Keratinocyte (primary cell): ENCODE measurements at regions not wholly inside any gene's neighbourhood (a gene's known extent, or its start where the extent isn't known, plus 50 kb on each side); places are given as distances from the start of the nearest gene placed in this dataset.

Source experiments
- DNase-seq: peaks from one replicate; pipeline ENCODE4 v3.0.0-alpha.2; 2011; ENCODE audit warnings: low read depth, missing footprints, low spot score
- FAIRE-seq: peaks from 2 replicates; lab custom pipeline; 2011; peaks lifted over from hg19 to GRCh38; lab: Jason Lieb, UNC
- H2AFZ ChIP-seq: 2 replicates; pipeline ENCODE4 v1.6.0; 2012; ENCODE audit warnings: low read length, control low read depth, inconsistent platforms; ENCODE audit not compliant: control insufficient read depth
- H3K27ac ChIP-seq: 2 replicates; pipeline ENCODE4 v1.5.1; 2011; ENCODE audit warnings: low read length; ENCODE audit not compliant: control insufficient read depth, insufficient read depth
- H3K27me3 ChIP-seq: 3 replicates; pipeline ENCODE4 v1.6.0; 2011; ENCODE audit warnings: low read length; ENCODE audit not compliant: control insufficient read depth, insufficient read depth; ENCODE audit errors: extremely low read depth
- H3K36me3 ChIP-seq, 2 experiments: 2 replicates in 1 of 2; 3 replicates in 1 of 2; pipeline ENCODE4 v1.5.1; 2011; ENCODE audit warnings: low read length in 2 of 2, mild to moderate bottlenecking in 1 of 2; ENCODE audit not compliant: control insufficient read depth in 2 of 2, insufficient read depth in 2 of 2; ENCODE audit errors: extremely low read depth in 1 of 2
- H3K4me1 ChIP-seq: 3 replicates; pipeline ENCODE4 v1.5.1; 2011; ENCODE audit warnings: low read length; ENCODE audit not compliant: control insufficient read depth, insufficient read depth; ENCODE audit errors: extremely low read depth
- H3K4me2 ChIP-seq: 3 replicates; pipeline ENCODE4 v1.6.0; 2011; ENCODE audit warnings: low read depth, low read length; ENCODE audit not compliant: control insufficient read depth, insufficient read depth; ENCODE audit errors: extremely low read depth
- H3K4me3 ChIP-seq, 3 experiments: fragments of 200-600 bp in 1 of 3; sonication (generic) in 1 of 3; 2 replicates in 2 of 3; 3 replicates in 1 of 3; pipeline ENCODE4 v1.5.1; 2011 to 2016; ENCODE audit warnings: low read length in 3 of 3, mild to moderate bottlenecking in 3 of 3, control low read depth in 2 of 3, inconsistent platforms in 1 of 3, low read depth in 1 of 3, mixed read lengths in 1 of 3, mixed run types in 1 of 3, moderate library complexity in 1 of 3; ENCODE audit not compliant: control insufficient read depth in 2 of 3, insufficient read depth in 2 of 3; ENCODE audit errors: extremely low read depth in 1 of 3
- H3K79me2 ChIP-seq: 2 replicates; pipeline ENCODE4 v1.6.0; 2012; ENCODE audit warnings: low read length; ENCODE audit not compliant: control insufficient read depth, insufficient read depth
- H3K9ac ChIP-seq: 3 replicates; pipeline ENCODE4 v1.6.0; 2011; ENCODE audit warnings: low read length; ENCODE audit not compliant: control insufficient read depth, insufficient read depth; ENCODE audit errors: extremely low read depth
- H3K9me1 ChIP-seq: 3 replicates; pipeline ENCODE4 v1.6.0; 2011; ENCODE audit warnings: low read length; ENCODE audit not compliant: control insufficient read depth, insufficient read depth; ENCODE audit errors: extremely low read depth
- H3K9me3 ChIP-seq: 2 replicates; pipeline ENCODE4 v1.5.1; 2012; ENCODE audit warnings: low read depth, low read length; ENCODE audit not compliant: control insufficient read depth
- H4K20me1 ChIP-seq: 3 replicates; pipeline ENCODE4 v1.6.0; 2011; ENCODE audit warnings: low read length; ENCODE audit not compliant: control insufficient read depth, insufficient read depth; ENCODE audit errors: extremely low read depth
- EZH2 ChIP-seq: IDR thresholded peaks from one replicate; pipeline ENCODE4 v1.6.1; 2012; ENCODE audit warnings: inconsistent platforms, mild to moderate bottlenecking, low read length, moderate library complexity
- dilution Hi-C: fragments of 300-500 bp; cut with MboI; formaldehyde crosslinking; loops from one replicate; pipeline ENCODE4 v1.7.0; 2020; ENCODE audit warnings: low sequenced_read_pairs; ENCODE audit not compliant: extremely low pct_ligation_motif_present
- TF ChIP-seq, protein P1 (sequence below), 3 experiments: IDR thresholded peaks in 1 of 3; conservative IDR thresholded peaks in 1 of 3; optimal IDR thresholded peaks in 1 of 3; 2 replicates in 2 of 3; 3 replicates in 1 of 3; pipeline versions ENCODE3 to v1.5.1; 2011; ENCODE audit warnings: low read length in 3 of 3, mild to moderate bottlenecking in 3 of 3, moderate library complexity in 2 of 3, control low read depth in 1 of 3, inconsistent platforms in 1 of 3; ENCODE audit not compliant: insufficient read depth in 2 of 3; ENCODE audit errors: extremely low read depth in 1 of 3

DNA sequence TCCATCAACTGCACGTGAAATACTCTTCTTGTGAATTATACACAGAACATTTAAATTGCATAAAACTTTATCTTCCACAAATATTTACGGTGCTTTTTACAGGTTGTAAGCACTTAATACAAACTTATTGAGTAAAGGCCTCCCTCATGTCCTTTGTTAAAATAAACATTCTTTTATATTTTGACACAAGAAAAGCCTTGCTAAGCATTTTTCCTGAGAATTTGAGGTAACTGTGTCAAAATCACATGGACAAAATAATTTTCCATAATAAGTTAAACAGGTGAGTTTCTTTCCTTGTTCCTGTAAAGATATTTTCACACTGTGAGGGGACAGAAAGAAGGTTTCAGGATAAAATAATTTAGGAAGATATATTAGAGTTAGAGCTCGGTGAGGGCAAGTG, 1317.1 kb upstream of the ZEB2 start:
- no peaks in the 10 kb centered on the region for H3K9me1 ChIP-seq
- H3K4me1 ChIP-seq = no peaks in the 10 kb centered on the region
- DNase-seq (no peak), FAIRE-seq (no peak)
- no peak overlapping the region for H3K4me2 ChIP-seq
- dilution Hi-C loops = no loop called here
- H3K9ac ChIP-seq = no peak overlapping the region
- no peaks in the 10 kb centered on the region for H3K27me3 ChIP-seq
- H3K4me3 ChIP-seq = no peak overlapping the region
- H2AFZ ChIP-seq = no peak overlapping the region
- H3K79me2 ChIP-seq = no peaks in the 10 kb centered on the region
- H3K27ac ChIP-seq = no peak overlapping the region
- TF ChIP-seq EZH2 = no peak
- TF ChIP-seq, protein P1, sequence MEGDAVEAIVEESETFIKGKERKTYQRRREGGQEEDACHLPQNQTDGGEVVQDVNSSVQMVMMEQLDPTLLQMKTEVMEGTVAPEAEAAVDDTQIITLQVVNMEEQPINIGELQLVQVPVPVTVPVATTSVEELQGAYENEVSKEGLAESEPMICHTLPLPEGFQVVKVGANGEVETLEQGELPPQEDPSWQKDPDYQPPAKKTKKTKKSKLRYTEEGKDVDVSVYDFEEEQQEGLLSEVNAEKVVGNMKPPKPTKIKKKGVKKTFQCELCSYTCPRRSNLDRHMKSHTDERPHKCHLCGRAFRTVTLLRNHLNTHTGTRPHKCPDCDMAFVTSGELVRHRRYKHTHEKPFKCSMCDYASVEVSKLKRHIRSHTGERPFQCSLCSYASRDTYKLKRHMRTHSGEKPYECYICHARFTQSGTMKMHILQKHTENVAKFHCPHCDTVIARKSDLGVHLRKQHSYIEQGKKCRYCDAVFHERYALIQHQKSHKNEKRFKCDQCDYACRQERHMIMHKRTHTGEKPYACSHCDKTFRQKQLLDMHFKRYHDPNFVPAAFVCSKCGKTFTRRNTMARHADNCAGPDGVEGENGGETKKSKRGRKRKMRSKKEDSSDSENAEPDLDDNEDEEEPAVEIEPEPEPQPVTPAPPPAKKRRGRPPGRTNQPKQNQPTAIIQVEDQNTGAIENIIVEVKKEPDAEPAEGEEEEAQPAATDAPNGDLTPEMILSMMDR (optimal IDR thresholded peaks at IDR 0.05 in 1 of 3, IDR thresholded peaks at IDR 0.05 in 1 of 3, conservative IDR thresholded peaks at IDR 0.05 in 1 of 3; ENCODE audit: extremely low read depth in 1 of 3, insufficient read depth in 2 of 3, low read length in 3 of 3) = no peak
- H3K36me3 ChIP-seq = no peaks in the 10 kb centered on the region
- no peaks in the 10 kb centered on the region for H3K9me3 ChIP-seq
- no peaks in the 10 kb centered on the region for H4K20me1 ChIP-seq

DNA sequence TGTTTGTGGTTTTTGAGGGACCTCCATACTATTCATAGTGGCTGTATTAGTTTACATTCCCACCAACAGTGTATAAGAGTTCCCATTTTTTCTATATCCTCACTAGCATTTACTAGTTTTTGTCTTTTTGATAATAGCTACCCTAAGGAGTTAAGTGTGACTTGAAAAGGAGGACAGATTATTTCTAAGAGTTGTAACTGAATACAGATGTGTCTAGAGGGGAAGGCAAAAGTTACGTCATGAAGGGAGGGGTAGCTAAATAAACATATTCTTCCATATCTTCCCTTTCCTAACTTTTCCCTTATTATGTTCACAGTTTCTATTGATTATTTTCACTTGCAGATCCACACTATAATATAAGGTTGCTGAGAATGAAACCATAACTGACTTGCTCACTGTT, 1315.7 kb upstream of the ZEB2 start:
- TF ChIP-seq EZH2 = no peak
- TF ChIP-seq, protein P1 (optimal IDR thresholded peaks at IDR 0.05 in 1 of 3, IDR thresholded peaks at IDR 0.05 in 1 of 3, conservative IDR thresholded peaks at IDR 0.05 in 1 of 3; ENCODE audit: extremely low read depth in 1 of 3, insufficient read depth in 2 of 3, low read length in 3 of 3) = no peak
- DNase-seq (no peak), FAIRE-seq (no peak)
- Histone ChIP-seq H3K9ac (no peak overlapping the region), H3K36me3 (no peaks in the 10 kb centered on the region), H2AFZ (no peak overlapping the region), H3K27me3 (no peaks in the 10 kb centered on the region), H3K27ac (no peak overlapping the region), H3K79me2 (no peaks in the 10 kb centered on the region), H4K20me1 (no peaks in the 10 kb centered on the region), H3K4me2 (no peak overlapping the region), H3K9me3 (no peaks in the 10 kb centered on the region), H3K4me1 (no peaks in the 10 kb centered on the region), H3K9me1 (no peaks in the 10 kb centered on the region), H3K4me3 (no peak overlapping the region)
- dilution Hi-C loops = no loop called here
